ENCODE measurements at regions not wholly inside any gene's neighbourhood (a gene's known extent, or its start where the extent isn't known, plus 50 kb on each side); places are given as distances from the start of the nearest gene placed in this dataset.

DNA sequence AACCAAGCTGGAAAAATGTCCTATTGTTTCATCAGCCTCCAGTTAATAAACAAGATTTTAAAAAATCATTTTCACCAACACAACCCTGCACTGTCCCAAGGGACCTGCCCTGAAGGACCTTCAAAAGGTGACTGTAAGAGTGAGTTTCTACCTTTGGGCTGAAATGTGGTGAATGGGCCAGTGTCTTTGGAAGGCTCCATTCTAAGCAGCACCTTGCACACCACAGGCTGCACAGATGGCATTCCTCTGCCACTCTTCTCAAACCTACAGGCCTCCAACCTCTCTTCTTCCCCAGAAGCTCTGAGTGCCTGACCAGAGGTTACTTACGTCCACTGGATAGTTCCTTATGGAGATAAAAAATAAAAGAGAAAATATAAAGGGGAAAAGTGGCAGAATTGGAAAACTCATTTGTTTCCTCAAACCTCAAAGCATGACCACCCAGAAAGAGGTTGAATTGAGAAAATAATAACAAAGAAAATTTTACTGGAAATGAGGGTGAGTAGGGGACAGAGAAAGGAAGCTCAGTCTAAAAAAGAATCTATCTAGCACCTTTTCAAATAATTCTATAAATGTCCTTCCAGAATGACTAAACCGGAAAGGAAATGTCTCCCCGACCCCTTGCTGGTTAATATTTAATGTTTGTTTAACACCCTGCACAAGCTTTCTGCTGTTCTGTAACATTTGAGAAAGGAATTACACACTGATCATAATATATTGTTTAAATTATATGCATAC is 175.7 kb downstream of the METTL4 start:
- no peaks in the 10 kb centered on the region for H3K36me3 ChIP-seq (ENCODE audit: control insufficient read depth in 1 of 2, insufficient read depth in 2 of 2, low read length in 2 of 2)
- DNase-seq (ENCODE audit: low read depth, low spot score) (no peak), ATAC-seq (no peak)
- ChIA-PET RAD21 (ENCODE audit: low non-redundant PET in 1 of 2, low total read pairs in 2 of 2, uncharacterized antibody in 2 of 2, unreplicated experiment in 2 of 2) (no interaction called here), CTCF (no interaction called here), POLR2A (no interaction called here)
- H3K9ac ChIP-seq (ENCODE audit: low read length): no peak overlapping the region
- no peaks in the 10 kb centered on the region for H4K20me1 ChIP-seq (ENCODE audit: insufficient read depth)
- H3K9me3 ChIP-seq (ENCODE audit: control insufficient read depth in 1 of 2, insufficient read depth in 1 of 2, low read depth in 1 of 2, low read length in 2 of 2): no peaks in the 10 kb centered on the region
- H3K4me3 ChIP-seq (replicated peaks in 1 of 2; ENCODE audit: low read depth in 1 of 2, low read length in 2 of 2): no peak overlapping the region
- no peak overlapping the region for H2AFZ ChIP-seq (ENCODE audit: low read depth, low read length, poor library complexity, severe bottlenecking)
- no peaks in the 10 kb centered on the region for H3K4me1 ChIP-seq (ENCODE audit: control insufficient read depth in 1 of 2, insufficient read depth in 2 of 2, low read length in 2 of 2)
- no peak overlapping the region for H3K4me2 ChIP-seq (ENCODE audit: low read length)
- no peaks in the 10 kb centered on the region for H3K9me2 ChIP-seq (ENCODE audit: insufficient read depth)
- intact Hi-C loops (cut with micrococcal nuclease): no loop called here
- no peaks in the 10 kb centered on the region for H3K79me2 ChIP-seq (ENCODE audit: insufficient read depth, low read length)
- no TSS peak for BruUV-seq (replicated peaks)
- TF ChIP-seq, protein P1, sequence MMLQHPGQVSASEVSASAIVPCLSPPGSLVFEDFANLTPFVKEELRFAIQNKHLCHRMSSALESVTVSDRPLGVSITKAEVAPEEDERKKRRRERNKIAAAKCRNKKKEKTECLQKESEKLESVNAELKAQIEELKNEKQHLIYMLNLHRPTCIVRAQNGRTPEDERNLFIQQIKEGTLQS (IDR thresholded peaks at IDR 0.05): no peak
- no peak for TF ChIP-seq CBX3 (IDR thresholded peaks at IDR 0.05; ENCODE audit: low read depth)
- TF ChIP-seq YY1 (IDR thresholded peaks at IDR 0.05; ENCODE audit: extremely low read depth, insufficient replicate concordance, low read depth, low read length): no peak
- TF ChIP-seq, protein P2, sequence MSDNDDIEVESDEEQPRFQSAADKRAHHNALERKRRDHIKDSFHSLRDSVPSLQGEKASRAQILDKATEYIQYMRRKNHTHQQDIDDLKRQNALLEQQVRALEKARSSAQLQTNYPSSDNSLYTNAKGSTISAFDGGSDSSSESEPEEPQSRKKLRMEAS (IDR thresholded peaks at IDR 0.05): no peak
- TF ChIP-seq TCF7L2 (IDR thresholded peaks at IDR 0.05; ENCODE audit: borderline replicate concordance, extremely low read depth, insufficient read depth, insufficient read length): no peak
- TF ChIP-seq FOSL1 (IDR thresholded peaks at IDR 0.05; ENCODE audit: low read depth): no peak
- no peak for TF ChIP-seq SRF (IDR thresholded peaks at IDR 0.05; ENCODE audit: low read depth)
- TF ChIP-seq, protein P3, sequence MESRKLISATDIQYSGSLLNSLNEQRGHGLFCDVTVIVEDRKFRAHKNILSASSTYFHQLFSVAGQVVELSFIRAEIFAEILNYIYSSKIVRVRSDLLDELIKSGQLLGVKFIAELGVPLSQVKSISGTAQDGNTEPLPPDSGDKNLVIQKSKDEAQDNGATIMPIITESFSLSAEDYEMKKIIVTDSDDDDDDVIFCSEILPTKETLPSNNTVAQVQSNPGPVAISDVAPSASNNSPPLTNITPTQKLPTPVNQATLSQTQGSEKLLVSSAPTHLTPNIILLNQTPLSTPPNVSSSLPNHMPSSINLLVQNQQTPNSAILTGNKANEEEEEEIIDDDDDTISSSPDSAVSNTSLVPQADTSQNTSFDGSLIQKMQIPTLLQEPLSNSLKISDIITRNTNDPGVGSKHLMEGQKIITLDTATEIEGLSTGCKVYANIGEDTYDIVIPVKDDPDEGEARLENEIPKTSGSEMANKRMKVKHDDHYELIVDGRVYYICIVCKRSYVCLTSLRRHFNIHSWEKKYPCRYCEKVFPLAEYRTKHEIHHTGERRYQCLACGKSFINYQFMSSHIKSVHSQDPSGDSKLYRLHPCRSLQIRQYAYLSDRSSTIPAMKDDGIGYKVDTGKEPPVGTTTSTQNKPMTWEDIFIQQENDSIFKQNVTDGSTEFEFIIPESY (IDR thresholded peaks at IDR 0.05; ENCODE audit: extremely low read depth, insufficient replicate concordance, low read length): no peak
- no peak for TF ChIP-seq POLR2A (IDR thresholded peaks at IDR 0.05; ENCODE audit: borderline replicate concordance, extremely low read depth, insufficient read depth, insufficient read length)
- no peak for TF ChIP-seq ELF1 (IDR thresholded peaks at IDR 0.05; ENCODE audit: borderline replicate concordance, low read depth)
- TF ChIP-seq, protein P4, sequence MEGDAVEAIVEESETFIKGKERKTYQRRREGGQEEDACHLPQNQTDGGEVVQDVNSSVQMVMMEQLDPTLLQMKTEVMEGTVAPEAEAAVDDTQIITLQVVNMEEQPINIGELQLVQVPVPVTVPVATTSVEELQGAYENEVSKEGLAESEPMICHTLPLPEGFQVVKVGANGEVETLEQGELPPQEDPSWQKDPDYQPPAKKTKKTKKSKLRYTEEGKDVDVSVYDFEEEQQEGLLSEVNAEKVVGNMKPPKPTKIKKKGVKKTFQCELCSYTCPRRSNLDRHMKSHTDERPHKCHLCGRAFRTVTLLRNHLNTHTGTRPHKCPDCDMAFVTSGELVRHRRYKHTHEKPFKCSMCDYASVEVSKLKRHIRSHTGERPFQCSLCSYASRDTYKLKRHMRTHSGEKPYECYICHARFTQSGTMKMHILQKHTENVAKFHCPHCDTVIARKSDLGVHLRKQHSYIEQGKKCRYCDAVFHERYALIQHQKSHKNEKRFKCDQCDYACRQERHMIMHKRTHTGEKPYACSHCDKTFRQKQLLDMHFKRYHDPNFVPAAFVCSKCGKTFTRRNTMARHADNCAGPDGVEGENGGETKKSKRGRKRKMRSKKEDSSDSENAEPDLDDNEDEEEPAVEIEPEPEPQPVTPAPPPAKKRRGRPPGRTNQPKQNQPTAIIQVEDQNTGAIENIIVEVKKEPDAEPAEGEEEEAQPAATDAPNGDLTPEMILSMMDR (IDR thresholded peaks at IDR 0.05 in 2 of 3, conservative IDR thresholded peaks at IDR 0.05 in 1 of 3; ENCODE audit: borderline replicate concordance in 1 of 3, insufficient read depth in 1 of 3, low read depth in 2 of 3, low read length in 2 of 3): no peak
- no peak for TF ChIP-seq POLR2AphosphoS5 (IDR thresholded peaks at IDR 0.05; ENCODE audit: low read depth, low read length)
- TF ChIP-seq, protein P5, sequence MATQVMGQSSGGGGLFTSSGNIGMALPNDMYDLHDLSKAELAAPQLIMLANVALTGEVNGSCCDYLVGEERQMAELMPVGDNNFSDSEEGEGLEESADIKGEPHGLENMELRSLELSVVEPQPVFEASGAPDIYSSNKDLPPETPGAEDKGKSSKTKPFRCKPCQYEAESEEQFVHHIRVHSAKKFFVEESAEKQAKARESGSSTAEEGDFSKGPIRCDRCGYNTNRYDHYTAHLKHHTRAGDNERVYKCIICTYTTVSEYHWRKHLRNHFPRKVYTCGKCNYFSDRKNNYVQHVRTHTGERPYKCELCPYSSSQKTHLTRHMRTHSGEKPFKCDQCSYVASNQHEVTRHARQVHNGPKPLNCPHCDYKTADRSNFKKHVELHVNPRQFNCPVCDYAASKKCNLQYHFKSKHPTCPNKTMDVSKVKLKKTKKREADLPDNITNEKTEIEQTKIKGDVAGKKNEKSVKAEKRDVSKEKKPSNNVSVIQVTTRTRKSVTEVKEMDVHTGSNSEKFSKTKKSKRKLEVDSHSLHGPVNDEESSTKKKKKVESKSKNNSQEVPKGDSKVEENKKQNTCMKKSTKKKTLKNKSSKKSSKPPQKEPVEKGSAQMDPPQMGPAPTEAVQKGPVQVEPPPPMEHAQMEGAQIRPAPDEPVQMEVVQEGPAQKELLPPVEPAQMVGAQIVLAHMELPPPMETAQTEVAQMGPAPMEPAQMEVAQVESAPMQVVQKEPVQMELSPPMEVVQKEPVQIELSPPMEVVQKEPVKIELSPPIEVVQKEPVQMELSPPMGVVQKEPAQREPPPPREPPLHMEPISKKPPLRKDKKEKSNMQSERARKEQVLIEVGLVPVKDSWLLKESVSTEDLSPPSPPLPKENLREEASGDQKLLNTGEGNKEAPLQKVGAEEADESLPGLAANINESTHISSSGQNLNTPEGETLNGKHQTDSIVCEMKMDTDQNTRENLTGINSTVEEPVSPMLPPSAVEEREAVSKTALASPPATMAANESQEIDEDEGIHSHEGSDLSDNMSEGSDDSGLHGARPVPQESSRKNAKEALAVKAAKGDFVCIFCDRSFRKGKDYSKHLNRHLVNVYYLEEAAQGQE (IDR thresholded peaks at IDR 0.05; ENCODE audit: low read depth): no peak
- no peak for TF ChIP-seq EGR1 (IDR thresholded peaks at IDR 0.05; ENCODE audit: low read depth)
- no peak for TF ChIP-seq ZNF274 (IDR thresholded peaks at IDR 0.05; ENCODE audit: low read depth, low read length)
- no peak for TF ChIP-seq ZFX (IDR thresholded peaks at IDR 0.05)
- H3K27me3 ChIP-seq (ENCODE audit: insufficient read depth, low read length): no peaks in the 10 kb centered on the region
- no peak overlapping the region for H3K27ac ChIP-seq (ENCODE audit: low read depth, low read length)
